ENCODE measurements at regions not wholly inside any gene's neighbourhood (a gene's known extent, or its start where the extent isn't known, plus 50 kb on each side); places are given as distances from the start of the nearest gene placed in this dataset.
"Not testable (repeated sequence)": the region's sequence is repeated elsewhere in the genome, so short reads cannot be mapped to it uniquely, and the experiment has no call there.

- DNase-seq (ENCODE audit: low read depth, low spot score) = no peak
Observed at GRCh38 chr11:49442669-49443068, 234.3 kb upstream of the FOLH1 start.

- DNase-seq (ENCODE audit: low read depth, low spot score) = not testable (repeated sequence)
Observed at GRCh38 chr11:49439901-49440300, 231.5 kb upstream of the FOLH1 start.

GRCh38 chr11:49434308-49434707 lies 225.9 kb upstream of the FOLH1 start:
- peak; percentile 23 for DNase-seq (ENCODE audit: low read depth, low spot score)

- no peak for DNase-seq (ENCODE audit: low read depth, low spot score)
Observed at GRCh38 chr11:49432242-49432848, 223.9 kb upstream of the FOLH1 start.

- DNase-seq (ENCODE audit: low read depth, low spot score) = no peak
Observed at GRCh38 chr11:49424136-49424535, 215.7 kb upstream of the FOLH1 start.

GRCh38 chr11:49418877-49419276 lies 210.5 kb upstream of the FOLH1 start:
- not testable (repeated sequence) for DNase-seq (ENCODE audit: low read depth, low spot score)

GRCh38 chr11:49405743-49406142 lies 197.3 kb upstream of the FOLH1 start:
- no peak for DNase-seq (ENCODE audit: low read depth, low spot score)

- not testable (repeated sequence) for DNase-seq (ENCODE audit: low read depth, low spot score)
Observed at GRCh38 chr11:49395789-49396188, 187.4 kb upstream of the FOLH1 start.

GRCh38 chr11:49390362-49390761 lies 182.0 kb upstream of the FOLH1 start:
- DNase-seq (ENCODE audit: low read depth, low spot score) = not testable (repeated sequence)

GRCh38 chr11:49389149-49389548 lies 180.7 kb upstream of the FOLH1 start:
- DNase-seq (ENCODE audit: low read depth, low spot score) = not testable (repeated sequence)

- DNase-seq (ENCODE audit: low read depth, low spot score) = not testable (repeated sequence)
Observed at GRCh38 chr11:49384371-49384770, 176.0 kb upstream of the FOLH1 start.

GRCh38 chr11:49377978-49378377 lies 169.6 kb upstream of the FOLH1 start:
- peak; percentile 44 for DNase-seq (ENCODE audit: low read depth, low spot score)

- not testable (repeated sequence) for DNase-seq (ENCODE audit: low read depth, low spot score)
Observed at GRCh38 chr11:49373866-49374265, 165.5 kb upstream of the FOLH1 start.

GRCh38 chr11:49373385-49373784 lies 165.0 kb upstream of the FOLH1 start:
- not testable (repeated sequence) for DNase-seq (ENCODE audit: low read depth, low spot score)

- not testable (repeated sequence) for DNase-seq (ENCODE audit: low read depth, low spot score)
Observed at GRCh38 chr11:49372137-49372536, 163.7 kb upstream of the FOLH1 start.

- DNase-seq (ENCODE audit: low read depth, low spot score) = not testable (repeated sequence)
Observed at GRCh38 chr11:49368556-49368955, 160.2 kb upstream of the FOLH1 start.

- not testable (repeated sequence) for DNase-seq (ENCODE audit: low read depth, low spot score)
Observed at GRCh38 chr11:49365375-49365774, 157.0 kb upstream of the FOLH1 start.

- DNase-seq (ENCODE audit: low read depth, low spot score) = not testable (repeated sequence)
Observed at GRCh38 chr11:49362994-49363393, 154.6 kb upstream of the FOLH1 start.

GRCh38 chr11:49354536-49354935 lies 146.1 kb upstream of the FOLH1 start:
- not testable (repeated sequence) for DNase-seq (ENCODE audit: low read depth, low spot score)

- DNase-seq (ENCODE audit: low read depth, low spot score) = not testable (repeated sequence)
Observed at GRCh38 chr11:49352868-49353267, 144.5 kb upstream of the FOLH1 start.

- DNase-seq (ENCODE audit: low read depth, low spot score) = not testable (repeated sequence)
Observed at GRCh38 chr11:49346627-49347026, 138.2 kb upstream of the FOLH1 start.

GRCh38 chr11:49328485-49329186 lies 120.2 kb upstream of the FOLH1 start:
- not testable (repeated sequence) for DNase-seq (ENCODE audit: low read depth, low spot score)

GRCh38 chr11:49327766-49328165 lies 119.4 kb upstream of the FOLH1 start:
- DNase-seq (ENCODE audit: low read depth, low spot score) = not testable (repeated sequence)
